ENCODE measurements at regions not wholly inside any gene's neighbourhood (a gene's known extent, or its start where the extent isn't known, plus 50 kb on each side); places are given as distances from the start of the nearest gene placed in this dataset.

- TF ChIP-seq ZNF18 (tag by site-specific recombination; IDR thresholded peaks at IDR 0.05), result no peak
- TF ChIP-seq BCL6B (tag by site-specific recombination; IDR thresholded peaks at IDR 0.05), result no peak
- TF ChIP-seq ZNF768 (tag by site-specific recombination; IDR thresholded peaks at IDR 0.05), result no peak
- no peak for TF ChIP-seq SCRT2 (tag by site-specific recombination; IDR thresholded peaks at IDR 0.05)
- no peak for TF ChIP-seq SP2 (tag by site-specific recombination; IDR thresholded peaks at IDR 0.05)
- TF ChIP-seq ZNF514 (tag by site-specific recombination; IDR thresholded peaks at IDR 0.05), result no peak
- TF ChIP-seq ZNF404 (tag by site-specific recombination; IDR thresholded peaks at IDR 0.05), result no peak
- no peak for TF ChIP-seq ZNF280D (tag by site-specific recombination; IDR thresholded peaks at IDR 0.05)
- no peak for TF ChIP-seq ZNF510 (tag by site-specific recombination; IDR thresholded peaks at IDR 0.05; ENCODE audit: insufficient replicate concordance)
- no peak for TF ChIP-seq ZNF610 (tag by site-specific recombination; IDR thresholded peaks at IDR 0.05; ENCODE audit: borderline replicate concordance)
- no peak for TF ChIP-seq ZEB2 (tag by site-specific recombination; IDR thresholded peaks at IDR 0.05)
- no peak for TF ChIP-seq ZNF529 (tag by site-specific recombination; IDR thresholded peaks at IDR 0.05; ENCODE audit: insufficient replicate concordance)
- TF ChIP-seq ZNF792 (tag by site-specific recombination; IDR thresholded peaks at IDR 0.05), result no peak
Observed at GRCh38 chr13:106415971-106416370, 119.5 kb downstream of the EFNB2 start (continued).

GRCh38 chr13:106415442-106415841, 120.0 kb downstream of the EFNB2 start:
- peak; percentile 30; the same call in 1 of the 2 replicates for TF ChIP-seq ZNF664 (tag by site-specific recombination; IDR thresholded peaks at IDR 0.05)
- no peak for TF ChIP-seq ZNF398 (tag by site-specific recombination; IDR thresholded peaks at IDR 0.05)
- TF ChIP-seq KLF16 (tag by site-specific recombination; IDR thresholded peaks at IDR 0.05), result no peak
- Histone ChIP-seq H3K27ac (ENCODE audit: extremely low read depth, low read depth, low read length) (no peak overlapping the region), H3K36me3 (ENCODE audit: control insufficient read depth in 2 of 2, insufficient read depth in 1 of 2, low read length in 2 of 2) (no peaks in the 10 kb centered on the region), H3K4me1 (ENCODE audit: control insufficient read depth, insufficient read depth, low read length) (no peaks in the 10 kb centered on the region), H3K9me3 (ENCODE audit: control insufficient read depth, insufficient read depth, low read depth, low read length) (no peaks in the 10 kb centered on the region), H3K4me3 (ENCODE audit: low read depth, low read length) (no peak overlapping the region)
- POLR2A ChIA-PET, result no interaction called here
- CTCF ChIA-PET, result interaction anchor here (0.5 kb wide), 1 partner anchor 474 kb away, joined by 3 read pairs; no protein-coding TSS in a partner anchor

- CTCF ChIA-PET, result interaction anchor here (0.5 to 0.6 kb wide), 2 partner anchors 32 to 125 kb away, joined by 3 to 4 read pairs; no protein-coding TSS in a partner anchor
- H3K9me3 ChIP-seq (ENCODE audit: control insufficient read depth, insufficient read depth, low read depth, low read length), result no peaks in the 10 kb centered on the region
- H3K4me1 ChIP-seq (ENCODE audit: control insufficient read depth, insufficient read depth, low read length), result no peaks in the 10 kb centered on the region
- H3K4me3 ChIP-seq (ENCODE audit: low read depth, low read length), result no peak overlapping the region
- no peak overlapping the region for H3K27ac ChIP-seq (ENCODE audit: extremely low read depth, low read depth, low read length)
- H3K36me3 ChIP-seq (ENCODE audit: control insufficient read depth in 2 of 2, insufficient read depth in 1 of 2, low read length in 2 of 2), result no peaks in the 10 kb centered on the region
- POLR2A ChIA-PET, result no interaction called here
- TF ChIP-seq ZNF670 (tag by site-specific recombination; IDR thresholded peaks at IDR 0.05; ENCODE audit: low read depth), result no peak
- no peak for TF ChIP-seq ZNF239 (tag by site-specific recombination; IDR thresholded peaks at IDR 0.05)
- TF ChIP-seq FEZF1 (tag by site-specific recombination; IDR thresholded peaks at IDR 0.05), result no peak
- no peak for TF ChIP-seq ZNF645 (tag by site-specific recombination; IDR thresholded peaks at IDR 0.05)
- no peak for TF ChIP-seq ZNF510 (tag by site-specific recombination; IDR thresholded peaks at IDR 0.05; ENCODE audit: insufficient replicate concordance)
- no peak for TF ChIP-seq INSM2 (tag by site-specific recombination; IDR thresholded peaks at IDR 0.05)
- TF ChIP-seq ZSCAN18 (tag by site-specific recombination; IDR thresholded peaks at IDR 0.05), result no peak
Observed at GRCh38 chr13:106407338-106407737, 128.1 kb downstream of the EFNB2 start.
